Astrocyte (in vitro differentiated cells and primary cell): ENCODE measurements at regions not wholly inside any gene's neighbourhood (a gene's known extent, or its start where the extent isn't known, plus 50 kb on each side); places are given as distances from the start of the nearest gene placed in this dataset.

ENCODE experiments used
- DNase-seq: peaks from one replicate; pipeline ENCODE4 v3.0.0-alpha.2; 2010; ENCODE audit warnings: low read depth
- FAIRE-seq: peaks from 2 replicates; lab custom pipeline; 2011; peaks lifted over from hg19 to GRCh38; lab: Jason Lieb, UNC
- H2AFZ ChIP-seq: 2 replicates; pipeline ENCODE4 v1.6.0; 2012; ENCODE audit warnings: low read depth, low read length, inconsistent platforms
- H3K27ac ChIP-seq: 2 replicates; pipeline ENCODE4 v1.5.1; 2011; ENCODE audit warnings: low read depth, low read length, inconsistent platforms
- H3K27me3 ChIP-seq: 2 replicates; pipeline ENCODE4 v1.6.0; 2011; ENCODE audit warnings: low read length, inconsistent platforms; ENCODE audit not compliant: insufficient read depth
- H3K36me3 ChIP-seq: 2 replicates; pipeline ENCODE4 v1.5.1; 2011; ENCODE audit warnings: low read length, inconsistent platforms; ENCODE audit not compliant: insufficient read depth
- H3K4me1 ChIP-seq: 2 replicates; pipeline ENCODE4 v1.5.1; 2011; ENCODE audit warnings: low read length, inconsistent platforms; ENCODE audit not compliant: insufficient read depth
- H3K4me2 ChIP-seq: 2 replicates; pipeline ENCODE4 v1.6.0; 2012; ENCODE audit warnings: low read length, inconsistent platforms
- H3K4me3 ChIP-seq: 2 replicates; pipeline ENCODE4 v1.5.1; 2011; ENCODE audit warnings: low read depth, mild to moderate bottlenecking, low read length, inconsistent platforms; ENCODE audit not compliant: insufficient read depth
- H3K79me2 ChIP-seq: 2 replicates; pipeline ENCODE4 v1.6.0; 2012; ENCODE audit warnings: mild to moderate bottlenecking, low read length, inconsistent platforms; ENCODE audit not compliant: insufficient read depth
- H3K9ac ChIP-seq: 2 replicates; pipeline ENCODE4 v1.6.0; 2012; ENCODE audit warnings: mild to moderate bottlenecking, low read length, inconsistent platforms
- H3K9me3 ChIP-seq: 2 replicates; pipeline ENCODE4 v1.5.1; 2012; ENCODE audit warnings: low read depth, mild to moderate bottlenecking, low read length, inconsistent platforms; ENCODE audit not compliant: insufficient read depth
- H4K20me1 ChIP-seq: 2 replicates; pipeline ENCODE4 v1.6.0; 2012; ENCODE audit warnings: low read length, inconsistent platforms; ENCODE audit not compliant: insufficient read depth
- H3K27ac Mint-ChIP-seq: one replicate; pipeline ENCODE4 v1.8.0; 2021; ENCODE audit warnings: mild to moderate bottlenecking, mixed read lengths; ENCODE audit not compliant: unreplicated experiment
- H3K27me3 Mint-ChIP-seq: one replicate; pipeline ENCODE4 v1.8.0; 2021; ENCODE audit warnings: low read depth, mixed read lengths; ENCODE audit not compliant: unreplicated experiment
- H3K36me3 Mint-ChIP-seq: one replicate; pipeline ENCODE4 v1.8.0; 2021; ENCODE audit warnings: low read depth, mixed read lengths; ENCODE audit not compliant: unreplicated experiment
- H3K4me1 Mint-ChIP-seq: one replicate; pipeline ENCODE4 v1.8.0; 2021; ENCODE audit warnings: low read depth, mixed read lengths; ENCODE audit not compliant: unreplicated experiment
- H3K4me3 Mint-ChIP-seq: one replicate; pipeline ENCODE4 v1.8.0; 2021; ENCODE audit warnings: mild to moderate bottlenecking, moderate library complexity, mixed read lengths; ENCODE audit not compliant: unreplicated experiment
- H3K9me3 Mint-ChIP-seq: one replicate; pipeline ENCODE4 v1.8.0; 2021; ENCODE audit warnings: mild to moderate bottlenecking, mixed read lengths; ENCODE audit not compliant: unreplicated experiment
- EZH2 ChIP-seq: IDR thresholded peaks from 2 replicates; pipeline ENCODE4 v1.6.1; 2012; ENCODE audit warnings: mild to moderate bottlenecking, low read length, inconsistent platforms; ENCODE audit not compliant: insufficient read depth
- TF ChIP-seq, protein P1 (sequence below): IDR thresholded peaks from 2 replicates; pipeline ENCODE4 v1.5.1; 2011; ENCODE audit warnings: low read depth, mild to moderate bottlenecking, inconsistent platforms, low read length, moderate library complexity; ENCODE audit not compliant: insufficient read depth

DNA sequence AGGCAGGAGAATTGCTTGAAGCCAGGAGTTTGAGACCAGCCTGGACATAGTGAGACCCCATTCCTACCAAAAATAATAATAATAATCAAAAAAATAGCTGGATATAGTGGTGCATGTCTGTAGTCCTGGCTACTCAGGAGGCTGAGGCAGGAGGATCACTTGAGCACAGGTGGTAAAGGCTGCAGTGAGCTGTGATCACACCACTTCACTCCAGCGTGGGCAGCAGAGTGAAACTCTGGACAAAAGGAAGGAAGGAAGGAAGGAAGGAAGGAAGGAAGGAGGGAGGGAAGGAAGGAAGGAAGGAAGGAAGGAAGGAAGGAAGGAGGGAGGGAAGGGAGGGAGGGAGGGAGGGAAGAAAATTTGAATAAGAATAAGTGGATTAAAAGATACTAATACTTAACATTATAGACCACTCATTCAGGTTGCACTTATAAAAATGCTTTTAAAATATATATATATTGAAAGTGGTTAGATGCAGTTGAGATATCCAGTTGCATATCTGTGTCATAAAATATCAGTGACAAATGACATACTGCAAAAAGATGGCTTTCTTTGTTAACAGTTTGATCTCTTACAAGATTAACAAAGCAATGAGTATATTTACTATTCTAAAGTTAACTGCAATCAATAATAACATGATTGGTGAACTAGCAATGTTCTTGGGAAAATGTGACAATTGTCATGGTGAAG, 702.4 kb downstream of the CPS1 start:
- Histone ChIP-seq H3K9me3 (no peaks in the 10 kb centered on the region), H2AFZ (no peak overlapping the region), H3K36me3 (no peaks in the 10 kb centered on the region), H3K27ac (no peak overlapping the region), H3K27me3 (no peaks in the 10 kb centered on the region), H3K4me3 (no peak overlapping the region), H3K4me1 (no peaks in the 10 kb centered on the region), H3K4me2 (no peak overlapping the region), H3K9ac (no peak overlapping the region), H3K79me2 (no peaks in the 10 kb centered on the region), H4K20me1 (no peaks in the 10 kb centered on the region)
- DNase-seq = no peak
- H3K27me3 Mint-ChIP-seq = no peaks in the 10 kb centered on the region
- no peak overlapping the region for H3K4me3 Mint-ChIP-seq
- no peak for TF ChIP-seq EZH2
- TF ChIP-seq, protein P1, sequence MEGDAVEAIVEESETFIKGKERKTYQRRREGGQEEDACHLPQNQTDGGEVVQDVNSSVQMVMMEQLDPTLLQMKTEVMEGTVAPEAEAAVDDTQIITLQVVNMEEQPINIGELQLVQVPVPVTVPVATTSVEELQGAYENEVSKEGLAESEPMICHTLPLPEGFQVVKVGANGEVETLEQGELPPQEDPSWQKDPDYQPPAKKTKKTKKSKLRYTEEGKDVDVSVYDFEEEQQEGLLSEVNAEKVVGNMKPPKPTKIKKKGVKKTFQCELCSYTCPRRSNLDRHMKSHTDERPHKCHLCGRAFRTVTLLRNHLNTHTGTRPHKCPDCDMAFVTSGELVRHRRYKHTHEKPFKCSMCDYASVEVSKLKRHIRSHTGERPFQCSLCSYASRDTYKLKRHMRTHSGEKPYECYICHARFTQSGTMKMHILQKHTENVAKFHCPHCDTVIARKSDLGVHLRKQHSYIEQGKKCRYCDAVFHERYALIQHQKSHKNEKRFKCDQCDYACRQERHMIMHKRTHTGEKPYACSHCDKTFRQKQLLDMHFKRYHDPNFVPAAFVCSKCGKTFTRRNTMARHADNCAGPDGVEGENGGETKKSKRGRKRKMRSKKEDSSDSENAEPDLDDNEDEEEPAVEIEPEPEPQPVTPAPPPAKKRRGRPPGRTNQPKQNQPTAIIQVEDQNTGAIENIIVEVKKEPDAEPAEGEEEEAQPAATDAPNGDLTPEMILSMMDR = no peak
- H3K27ac Mint-ChIP-seq = peak overlapping the region; percentile 41
- H3K4me1 Mint-ChIP-seq = no peaks in the 10 kb centered on the region
- no peak for FAIRE-seq
- peaks cover 2% of the 10 kb centered on the region for H3K9me3 Mint-ChIP-seq
- H3K36me3 Mint-ChIP-seq = no peaks in the 10 kb centered on the region

DNA sequence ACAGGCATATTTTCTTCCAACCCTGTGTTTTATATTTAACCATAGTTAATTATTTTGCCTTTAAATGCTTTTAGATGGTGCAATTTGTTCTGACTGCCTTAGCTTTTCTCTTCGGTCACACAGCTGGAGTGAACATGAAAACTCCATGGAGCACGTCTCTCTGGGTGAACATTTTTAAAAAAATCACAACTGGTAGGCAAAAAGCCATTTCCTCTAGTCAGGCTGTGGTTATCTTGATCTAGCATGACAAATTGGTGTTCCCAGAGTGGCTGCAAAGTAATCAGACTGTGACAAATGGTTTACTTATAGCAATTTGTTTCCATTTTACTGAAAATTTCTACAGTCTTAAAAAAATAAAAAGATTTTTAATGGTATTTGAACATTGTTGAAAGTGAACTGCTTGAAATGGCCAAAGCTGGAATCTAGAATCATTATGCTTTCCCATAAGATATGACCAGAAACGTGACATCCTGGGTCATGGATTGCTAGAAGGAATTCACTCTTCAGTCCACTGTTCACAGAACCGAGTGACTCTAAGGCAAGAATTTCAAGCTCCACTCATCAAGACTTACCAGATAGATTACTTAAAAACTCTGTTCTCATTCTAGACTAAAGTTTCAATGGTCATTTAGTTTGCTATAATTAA, 703.6 kb downstream of the CPS1 start:
- Histone ChIP-seq H2AFZ (no peak overlapping the region), H3K4me1 (no peaks in the 10 kb centered on the region), H3K4me2 (no peak overlapping the region), H3K9me3 (no peaks in the 10 kb centered on the region), H3K9ac (no peak overlapping the region), H3K36me3 (no peaks in the 10 kb centered on the region), H4K20me1 (no peaks in the 10 kb centered on the region), H3K27ac (no peak overlapping the region), H3K27me3 (no peaks in the 10 kb centered on the region), H3K79me2 (no peaks in the 10 kb centered on the region), H3K4me3 (no peak overlapping the region)
- H3K36me3 Mint-ChIP-seq = no peaks in the 10 kb centered on the region
- DNase-seq (no peak), FAIRE-seq (no peak)
- TF ChIP-seq, protein P1 = no peak
- TF ChIP-seq EZH2 = no peak
- no peaks in the 10 kb centered on the region for H3K9me3 Mint-ChIP-seq
- no peaks in the 10 kb centered on the region for H3K4me1 Mint-ChIP-seq
- no peaks in the 10 kb centered on the region for H3K27me3 Mint-ChIP-seq
- no peak overlapping the region for H3K4me3 Mint-ChIP-seq
- no peak overlapping the region for H3K27ac Mint-ChIP-seq

DNA sequence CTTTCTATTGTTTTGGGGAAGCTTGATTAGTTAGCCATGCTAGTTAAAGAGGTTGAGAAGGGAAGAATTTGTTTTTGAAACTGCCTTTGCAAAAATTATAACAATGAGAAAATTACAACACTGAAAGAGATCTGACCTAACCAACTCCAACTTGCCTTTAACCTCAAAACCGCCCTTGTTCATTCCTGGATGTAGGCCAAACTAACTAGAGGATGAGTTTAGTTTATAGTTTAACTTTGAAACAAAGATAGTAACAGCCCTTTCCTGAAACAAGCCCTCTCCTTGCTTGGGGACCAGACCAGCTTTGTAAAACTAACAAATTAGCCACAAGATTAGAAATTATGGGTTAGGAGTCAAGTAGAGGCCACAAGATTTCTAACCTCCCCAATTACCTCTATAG, 713.9 kb downstream of the CPS1 start:
- no peak for FAIRE-seq
- TF ChIP-seq, protein P1 = no peak
- no peak for TF ChIP-seq EZH2
- H3K27ac Mint-ChIP-seq = no peak overlapping the region

More for the DNA sequence above, 713.9 kb downstream of the CPS1 start:
- Histone ChIP-seq H3K9ac (no peak overlapping the region), H3K4me2 (no peak overlapping the region), H3K27me3 (no peaks in the 10 kb centered on the region), H3K27ac (no peak overlapping the region), H4K20me1 (no peaks in the 10 kb centered on the region), H3K4me1 (no peaks in the 10 kb centered on the region), H3K36me3 (no peaks in the 10 kb centered on the region), H3K79me2 (no peaks in the 10 kb centered on the region), H3K9me3 (no peaks in the 10 kb centered on the region), H3K4me3 (no peak overlapping the region), H2AFZ (no peak overlapping the region)
- no peaks in the 10 kb centered on the region for H3K36me3 Mint-ChIP-seq
- no peaks in the 10 kb centered on the region for H3K9me3 Mint-ChIP-seq
- no peak overlapping the region for H3K4me3 Mint-ChIP-seq
- H3K27me3 Mint-ChIP-seq = no peaks in the 10 kb centered on the region
- H3K4me1 Mint-ChIP-seq = peaks cover 3% of the 10 kb centered on the region
- DNase-seq = no peak
